IMR-90 (cell line): ENCODE measurements at regions not wholly inside any gene's neighbourhood (a gene's known extent, or its start where the extent isn't known, plus 50 kb on each side); places are given as distances from the start of the nearest gene placed in this dataset.

Source experiments
- BHLHE40 ChIP-seq: fragments of 150-350 bp; IDR thresholded peaks from 2 replicates; pipeline ENCODE4 v1.6.1; 2016; ENCODE audit warnings: mild to moderate bottlenecking, low read depth, low read length
- CHD1 ChIP-seq: IDR thresholded peaks from 2 replicates; pipeline ENCODE4 v1.6.1; 2012; ENCODE audit warnings: low read depth, low read length, improper control_type of control experiment
- MAFK ChIP-seq: IDR thresholded peaks from 2 replicates; pipeline ENCODE4 v1.6.1; 2012; ENCODE audit warnings: low read depth, low read length, improper control_type of control experiment
- POLR2A ChIP-seq: IDR thresholded peaks from 2 replicates; pipeline ENCODE4 v1.6.1; 2012; ENCODE audit warnings: mild to moderate bottlenecking, low read depth, low read length
- SMC3 ChIP-seq: fragments of 150-350 bp; IDR thresholded peaks from 2 replicates; pipeline ENCODE4 v1.6.1; 2016; ENCODE audit warnings: low read depth, mild to moderate bottlenecking, antibody characterized with exemption, low read length, moderate library complexity
- TF ChIP-seq, protein P1 (sequence below): conservative IDR thresholded peaks from 2 replicates; pipeline ENCODE4 v1.5.1; 2012; ENCODE audit warnings: mild to moderate bottlenecking, low read depth, low read length, improper control_type of control experiment

GRCh38 chr12:95397571-95397970 is 76.4 kb upstream of the METAP2 start:
- TF ChIP-seq POLR2A (no peak), BHLHE40 (no peak), SMC3 (no peak), CHD1 (no peak), MAFK (no peak)
- TF ChIP-seq, protein P1, sequence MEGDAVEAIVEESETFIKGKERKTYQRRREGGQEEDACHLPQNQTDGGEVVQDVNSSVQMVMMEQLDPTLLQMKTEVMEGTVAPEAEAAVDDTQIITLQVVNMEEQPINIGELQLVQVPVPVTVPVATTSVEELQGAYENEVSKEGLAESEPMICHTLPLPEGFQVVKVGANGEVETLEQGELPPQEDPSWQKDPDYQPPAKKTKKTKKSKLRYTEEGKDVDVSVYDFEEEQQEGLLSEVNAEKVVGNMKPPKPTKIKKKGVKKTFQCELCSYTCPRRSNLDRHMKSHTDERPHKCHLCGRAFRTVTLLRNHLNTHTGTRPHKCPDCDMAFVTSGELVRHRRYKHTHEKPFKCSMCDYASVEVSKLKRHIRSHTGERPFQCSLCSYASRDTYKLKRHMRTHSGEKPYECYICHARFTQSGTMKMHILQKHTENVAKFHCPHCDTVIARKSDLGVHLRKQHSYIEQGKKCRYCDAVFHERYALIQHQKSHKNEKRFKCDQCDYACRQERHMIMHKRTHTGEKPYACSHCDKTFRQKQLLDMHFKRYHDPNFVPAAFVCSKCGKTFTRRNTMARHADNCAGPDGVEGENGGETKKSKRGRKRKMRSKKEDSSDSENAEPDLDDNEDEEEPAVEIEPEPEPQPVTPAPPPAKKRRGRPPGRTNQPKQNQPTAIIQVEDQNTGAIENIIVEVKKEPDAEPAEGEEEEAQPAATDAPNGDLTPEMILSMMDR, result no peak
